Glomerular endothelial cell (primary cell): ENCODE measurements at regions not wholly inside any gene's neighbourhood (a gene's known extent, or its start where the extent isn't known, plus 50 kb on each side); places are given as distances from the start of the nearest gene placed in this dataset.

Source experiments
- DNase-seq: peaks from one replicate; pipeline ENCODE4 v3.0.0-alpha.2; 2011; ENCODE audit warnings: low read depth, low spot score; ENCODE audit errors: extremely low read depth

GRCh38 chr2:8158711-8159110 is 523.1 kb upstream of the ID2 start:
- DNase-seq = no peak

GRCh38 chr2:8159211-8159965 is 522.5 kb upstream of the ID2 start:
- no peak for DNase-seq

- DNase-seq = no peak
These were observed 521.8 kb upstream of the ID2 start for GRCh38 chr2:8159966-8160603.

GRCh38 chr2:8160959-8161358 is 520.9 kb upstream of the ID2 start:
- no peak for DNase-seq

GRCh38 chr2:8162552-8162951 is 519.3 kb upstream of the ID2 start:
- no peak for DNase-seq

- DNase-seq = no peak
These were observed 516.3 kb upstream of the ID2 start for GRCh38 chr2:8165550-8165949.

GRCh38 chr2:8168022-8168717 is 513.7 kb upstream of the ID2 start:
- DNase-seq = no peak

GRCh38 chr2:8168876-8169424 is 512.9 kb upstream of the ID2 start:
- DNase-seq = no peak

- no peak for DNase-seq
These were observed 512.4 kb upstream of the ID2 start for GRCh38 chr2:8169443-8169842.

- DNase-seq = no peak
These were observed 511.1 kb upstream of the ID2 start for GRCh38 chr2:8170552-8171327.

- no peak for DNase-seq
These were observed 510.2 kb upstream of the ID2 start for GRCh38 chr2:8171608-8172007.

GRCh38 chr2:8172661-8173060 is 509.2 kb upstream of the ID2 start:
- no peak for DNase-seq

GRCh38 chr2:8174641-8175257 is 507.1 kb upstream of the ID2 start:
- DNase-seq = no peak

GRCh38 chr2:8176887-8177286 is 505.0 kb upstream of the ID2 start:
- no peak for DNase-seq

- no peak for DNase-seq
These were observed 504.3 kb upstream of the ID2 start for GRCh38 chr2:8177566-8177965.

GRCh38 chr2:8178911-8179310 is 502.9 kb upstream of the ID2 start:
- no peak for DNase-seq

- no peak for DNase-seq
These were observed 492.5 kb upstream of the ID2 start for GRCh38 chr2:8189316-8189715.

GRCh38 chr2:8190279-8190678 is 491.6 kb upstream of the ID2 start:
- DNase-seq = no peak

GRCh38 chr2:8191427-8191826 is 490.4 kb upstream of the ID2 start:
- no peak for DNase-seq

GRCh38 chr2:8193146-8193545 is 488.7 kb upstream of the ID2 start:
- DNase-seq = no peak
